ENCODE measurements at regions not wholly inside any gene's neighbourhood (a gene's known extent, or its start where the extent isn't known, plus 50 kb on each side); places are given as distances from the start of the nearest gene placed in this dataset.

DNA sequence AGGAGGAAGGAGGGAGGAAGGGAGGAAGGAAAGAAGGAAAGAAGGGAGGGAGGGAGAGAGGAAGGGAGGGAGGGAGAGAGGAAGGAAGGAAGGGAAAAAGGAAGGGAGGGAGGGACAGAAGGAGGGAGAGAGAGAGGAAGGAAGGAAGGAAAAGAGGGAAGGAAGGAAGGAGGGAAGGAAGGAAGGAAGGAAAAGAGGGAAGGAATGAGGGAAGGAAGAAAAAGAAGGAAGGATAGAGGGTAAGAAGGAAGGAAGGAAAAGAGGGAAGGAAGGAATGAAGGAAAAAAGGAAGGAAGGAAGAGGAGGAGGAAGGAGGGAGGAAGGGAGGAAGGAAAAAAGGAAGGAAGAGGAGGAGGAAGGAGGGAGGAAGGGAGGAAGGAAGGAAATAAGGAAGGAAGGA is 796.8 kb downstream of the ARAP2 start:
- TF ChIP-seq POLR2A (IDR thresholded peaks at IDR 0.05) = no peak
- TF ChIP-seq POLR2AphosphoS5 (IDR thresholded peaks at IDR 0.05) = no peak
- TF ChIP-seq, protein P1, sequence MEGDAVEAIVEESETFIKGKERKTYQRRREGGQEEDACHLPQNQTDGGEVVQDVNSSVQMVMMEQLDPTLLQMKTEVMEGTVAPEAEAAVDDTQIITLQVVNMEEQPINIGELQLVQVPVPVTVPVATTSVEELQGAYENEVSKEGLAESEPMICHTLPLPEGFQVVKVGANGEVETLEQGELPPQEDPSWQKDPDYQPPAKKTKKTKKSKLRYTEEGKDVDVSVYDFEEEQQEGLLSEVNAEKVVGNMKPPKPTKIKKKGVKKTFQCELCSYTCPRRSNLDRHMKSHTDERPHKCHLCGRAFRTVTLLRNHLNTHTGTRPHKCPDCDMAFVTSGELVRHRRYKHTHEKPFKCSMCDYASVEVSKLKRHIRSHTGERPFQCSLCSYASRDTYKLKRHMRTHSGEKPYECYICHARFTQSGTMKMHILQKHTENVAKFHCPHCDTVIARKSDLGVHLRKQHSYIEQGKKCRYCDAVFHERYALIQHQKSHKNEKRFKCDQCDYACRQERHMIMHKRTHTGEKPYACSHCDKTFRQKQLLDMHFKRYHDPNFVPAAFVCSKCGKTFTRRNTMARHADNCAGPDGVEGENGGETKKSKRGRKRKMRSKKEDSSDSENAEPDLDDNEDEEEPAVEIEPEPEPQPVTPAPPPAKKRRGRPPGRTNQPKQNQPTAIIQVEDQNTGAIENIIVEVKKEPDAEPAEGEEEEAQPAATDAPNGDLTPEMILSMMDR (IDR thresholded peaks at IDR 0.05) = no peak

Measured in stomach (tissue), 4 donors.